WTC11 (cell line): ENCODE measurements at regions not wholly inside any gene's neighbourhood (a gene's known extent, or its start where the extent isn't known, plus 50 kb on each side); places are given as distances from the start of the nearest gene placed in this dataset.

ENCODE experiments used
- ATAC-seq: fragments of 200-7000 bp; cut with Tn5 transposase; 2 replicates; pipeline ENCODE4 v1.10.0; 2021; ENCODE audit warnings: mild to moderate bottlenecking, moderate library complexity
- CTCF ChIA-PET: fragments of 300-600 bp; sonication (Branson Sonifier 250); formaldehyde crosslinking; loops from one replicate; lab custom pipeline; 2021; ENCODE audit warnings: antibody characterized with exemption; lab: Charles Lee
- POLR2A ChIA-PET: fragments of 350-600 bp; sonication (Branson Sonifier 250); formaldehyde crosslinking; loops from one replicate; lab custom pipeline; 2021; ENCODE audit warnings: antibody characterized with exemption; lab: Charles Lee
- DNase-seq: peaks from one replicate; pipeline ENCODE4 v3.0.0; 2021; ENCODE audit warnings: low spot score
- H3K27ac Mint-ChIP-seq: 2 replicates; pipeline ENCODE4 v1.8.0; 2021; ENCODE audit warnings: mixed read lengths
- H3K27me3 Mint-ChIP-seq: 2 replicates; pipeline ENCODE4 v1.8.0; 2021; ENCODE audit warnings: low read depth, mild to moderate bottlenecking, moderate library complexity, mixed read lengths
- H3K36me3 Mint-ChIP-seq: 2 replicates; pipeline ENCODE4 v1.8.0; 2021; ENCODE audit warnings: mixed read lengths
- H3K4me1 Mint-ChIP-seq: 2 replicates; pipeline ENCODE4 v1.8.0; 2022; ENCODE audit warnings: mixed read lengths
- H3K4me3 Mint-ChIP-seq: 2 replicates; pipeline ENCODE4 v1.8.0; 2021; ENCODE audit warnings: mild to moderate bottlenecking, moderate library complexity, mixed read lengths
- H3K9me3 Mint-ChIP-seq: 2 replicates; pipeline ENCODE4 v1.8.0; 2021; ENCODE audit warnings: mixed read lengths
- CDX4 ChIP-seq: fragments of 250-450 bp; sonication (Bioruptor Pico); IDR thresholded peaks from 2 replicates; pipeline ENCODE4 v1.9.0; 2021; ENCODE audit warnings: moderate library complexity, mild to moderate bottlenecking, inconsistent platforms, borderline replicate concordance
- E2F4 ChIP-seq: sonication (generic); formaldehyde crosslinking; IDR thresholded peaks from 2 replicates; pipeline ENCODE4 v1.8.1; 2022; ENCODE audit warnings: low read depth, mild to moderate bottlenecking, moderate library complexity, missing genetic modification reagents, borderline replicate concordance
- E2F5 ChIP-seq: sonication (generic); formaldehyde crosslinking; IDR thresholded peaks from 2 replicates; pipeline ENCODE4 v1.8.1; 2022; ENCODE audit warnings: mild to moderate bottlenecking, moderate library complexity, missing genetic modification reagents
- FOXK1 ChIP-seq: sonication (generic); formaldehyde crosslinking; IDR thresholded peaks from 2 replicates; pipeline ENCODE4 v1.8.0; 2022; ENCODE audit warnings: mild to moderate bottlenecking, moderate library complexity, missing genetic modification reagents
- FOXP4 ChIP-seq: sonication (generic); formaldehyde crosslinking; IDR thresholded peaks from 2 replicates; pipeline ENCODE4 v1.8.0; 2022; ENCODE audit warnings: mild to moderate bottlenecking, missing genetic modification reagents
- HMGA2 ChIP-seq: fragments of 250-450 bp; sonication (Bioruptor Pico); IDR thresholded peaks from 2 replicates; pipeline ENCODE4 v1.4.0; 2021; ENCODE audit warnings: mild to moderate bottlenecking, moderate library complexity
- NR3C1 ChIP-seq: sonication (generic); formaldehyde crosslinking; conservative IDR thresholded peaks from 2 replicates; pipeline ENCODE4 v1.8.1; 2023; ENCODE audit warnings: low read depth, mild to moderate bottlenecking, missing genetic modification reagents
- OVOL2 ChIP-seq: fragments of 250-450 bp; sonication (Bioruptor Pico); IDR thresholded peaks from 2 replicates; pipeline ENCODE4 v1.9.0; 2021; ENCODE audit warnings: mild to moderate bottlenecking, borderline replicate concordance
- PREB ChIP-seq: sonication (generic); formaldehyde crosslinking; IDR thresholded peaks from 2 replicates; pipeline ENCODE4 v1.8.1; 2022; ENCODE audit warnings: mild to moderate bottlenecking, missing genetic modification reagents, moderate library complexity, borderline replicate concordance
- SMAD3 ChIP-seq: sonication (generic); formaldehyde crosslinking; IDR thresholded peaks from 2 replicates; pipeline ENCODE4 v1.8.0; 2022; ENCODE audit warnings: missing genetic modification reagents, mild to moderate bottlenecking, borderline replicate concordance
- SOX15 ChIP-seq: fragments of 250-450 bp; sonication (Bioruptor Pico); IDR thresholded peaks from 2 replicates; pipeline ENCODE4 v1.9.0; 2021; ENCODE audit warnings: mild to moderate bottlenecking
- ZNF121 ChIP-seq: sonication (generic); formaldehyde crosslinking; IDR thresholded peaks from 2 replicates; pipeline ENCODE4 v1.8.0; 2023; ENCODE audit warnings: missing genetic modification reagents
- ZNF281 ChIP-seq: sonication (generic); formaldehyde crosslinking; IDR thresholded peaks from 2 replicates; pipeline ENCODE4 v1.8.0; 2023; ENCODE audit warnings: mild to moderate bottlenecking, missing genetic modification reagents
- ZNF425 ChIP-seq: fragments of 250-450 bp; sonication (Bioruptor Pico); conservative IDR thresholded peaks from 2 replicates; pipeline ENCODE4 v1.9.0; 2021; ENCODE audit warnings: mild to moderate bottlenecking
- TF ChIP-seq, protein P1 (sequence below): sonication (generic); formaldehyde crosslinking; IDR thresholded peaks from 2 replicates; pipeline ENCODE4 v1.8.1; 2023; ENCODE audit warnings: mild to moderate bottlenecking, missing genetic modification reagents, moderate library complexity
- TF ChIP-seq, protein P2 (sequence below): sonication (generic); formaldehyde crosslinking; IDR thresholded peaks from 2 replicates; pipeline ENCODE4 v1.8.1; 2022; ENCODE audit warnings: missing genetic modification reagents, borderline replicate concordance

GRCh38 chr4:119870856-119871255, 195.8 kb downstream of the MAD2L1 start (continued):
- TF ChIP-seq, protein P1, sequence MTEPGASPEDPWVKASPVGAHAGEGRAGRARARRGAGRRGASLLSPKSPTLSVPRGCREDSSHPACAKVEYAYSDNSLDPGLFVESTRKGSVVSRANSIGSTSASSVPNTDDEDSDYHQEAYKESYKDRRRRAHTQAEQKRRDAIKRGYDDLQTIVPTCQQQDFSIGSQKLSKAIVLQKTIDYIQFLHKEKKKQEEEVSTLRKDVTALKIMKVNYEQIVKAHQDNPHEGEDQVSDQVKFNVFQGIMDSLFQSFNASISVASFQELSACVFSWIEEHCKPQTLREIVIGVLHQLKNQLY (CRISPR knock-in tag) = no peak

GRCh38 chr4:119865789-119866188, 200.9 kb downstream of the MAD2L1 start:
- no peak for DNase-seq
- Mint-ChIP-seq H3K27ac (no peak overlapping the region), H3K9me3 (no peaks in the 10 kb centered on the region), H3K4me3 (no peak overlapping the region), H3K36me3 (no peaks in the 10 kb centered on the region), H3K27me3 (no peaks in the 10 kb centered on the region)
- no peak for ATAC-seq
- CTCF ChIA-PET = no interaction called here
- TF ChIP-seq FOXP4 (CRISPR knock-in tag) (no peak), FOXK1 (CRISPR knock-in tag) (no peak)
- TF ChIP-seq, all 79 proteins: peak for 0
- H3K4me1 Mint-ChIP-seq = no peaks in the 10 kb centered on the region
- POLR2A ChIA-PET = interaction anchor here (0.7 kb wide), 1 partner anchor 305 kb away, joined by 4 read pairs; no protein-coding TSS in a partner anchor

GRCh38 chr4:119865389-119865788, 201.3 kb downstream of the MAD2L1 start:
- H3K27me3 Mint-ChIP-seq = no peaks in the 10 kb centered on the region
- H3K27ac Mint-ChIP-seq = no peak overlapping the region
- TF ChIP-seq ZNF281 (CRISPR knock-in tag) (no peak), E2F4 (CRISPR knock-in tag) (no peak), OVOL2 (CRISPR knock-in tag) (no peak), ZNF425 (CRISPR knock-in tag) (no peak), ZNF121 (CRISPR knock-in tag) (no peak), SOX15 (CRISPR knock-in tag) (no peak)
- no peaks in the 10 kb centered on the region for H3K36me3 Mint-ChIP-seq
- DNase-seq = no peak
- no peaks in the 10 kb centered on the region for H3K4me1 Mint-ChIP-seq
- H3K9me3 Mint-ChIP-seq = no peaks in the 10 kb centered on the region
- CTCF ChIA-PET = no interaction called here
- POLR2A ChIA-PET = no interaction called here
- no peak for ATAC-seq
- no peak overlapping the region for H3K4me3 Mint-ChIP-seq

GRCh38 chr4:119861731-119862130, 204.9 kb downstream of the MAD2L1 start:
- DNase-seq (no peak), ATAC-seq (no peak)
- Mint-ChIP-seq H3K9me3 (no peaks in the 10 kb centered on the region), H3K36me3 (no peaks in the 10 kb centered on the region), H3K27ac (no peak overlapping the region), H3K4me3 (no peak overlapping the region), H3K4me1 (peaks cover 17% of the 10 kb centered on the region), H3K27me3 (no peaks in the 10 kb centered on the region)
- POLR2A ChIA-PET = no interaction called here
- CTCF ChIA-PET = no interaction called here
- TF ChIP-seq, protein P2, sequence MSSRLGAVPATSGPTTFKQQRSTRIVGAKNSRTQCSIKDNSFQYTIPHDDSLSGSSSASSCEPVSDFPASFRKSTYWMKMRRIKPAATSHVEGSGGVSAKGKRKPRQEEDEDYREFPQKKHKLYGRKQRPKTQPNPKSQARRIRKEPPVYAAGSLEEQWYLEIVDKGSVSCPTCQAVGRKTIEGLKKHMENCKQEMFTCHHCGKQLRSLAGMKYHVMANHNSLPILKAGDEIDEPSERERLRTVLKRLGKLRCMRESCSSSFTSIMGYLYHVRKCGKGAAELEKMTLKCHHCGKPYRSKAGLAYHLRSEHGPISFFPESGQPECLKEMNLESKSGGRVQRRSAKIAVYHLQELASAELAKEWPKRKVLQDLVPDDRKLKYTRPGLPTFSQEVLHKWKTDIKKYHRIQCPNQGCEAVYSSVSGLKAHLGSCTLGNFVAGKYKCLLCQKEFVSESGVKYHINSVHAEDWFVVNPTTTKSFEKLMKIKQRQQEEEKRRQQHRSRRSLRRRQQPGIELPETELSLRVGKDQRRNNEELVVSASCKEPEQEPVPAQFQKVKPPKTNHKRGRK = no peak
- no peak for TF ChIP-seq PREB
- no peak for TF ChIP-seq NR3C1 (CRISPR knock-in tag)
- TF ChIP-seq HMGA2 (CRISPR knock-in tag) = no peak
- no peak for TF ChIP-seq SMAD3 (CRISPR knock-in tag)
- no peak for TF ChIP-seq E2F5 (CRISPR knock-in tag)
- no peak for TF ChIP-seq CDX4 (CRISPR knock-in tag)
